Glutamatergic neuron (in vitro differentiated cells): ENCODE measurements at regions not wholly inside any gene's neighbourhood (a gene's known extent, or its start where the extent isn't known, plus 50 kb on each side); places are given as distances from the start of the nearest gene placed in this dataset.
A peak's percentile ranks its signal among the peaks of the same experiment; 100 is the strongest.

Source experiments
- DNase-seq: peaks from one replicate; pipeline ENCODE4 v3.0.0; 2022
- H3K27ac Mint-ChIP-seq: one replicate; pipeline ENCODE4 v1.8.0; 2020; ENCODE audit warnings: mild to moderate bottlenecking, mixed read lengths, inconsistent platforms; ENCODE audit not compliant: unreplicated experiment
- H3K27me3 Mint-ChIP-seq: one replicate; pipeline ENCODE4 v1.8.0; 2020; ENCODE audit warnings: mild to moderate bottlenecking, moderate library complexity, mixed read lengths, inconsistent platforms; ENCODE audit not compliant: unreplicated experiment
- H3K36me3 Mint-ChIP-seq: one replicate; pipeline ENCODE4 v1.8.0; 2020; ENCODE audit warnings: mild to moderate bottlenecking, mixed read lengths, inconsistent platforms; ENCODE audit not compliant: unreplicated experiment
- H3K4me1 Mint-ChIP-seq: one replicate; pipeline ENCODE4 v1.8.0; 2020; ENCODE audit warnings: mild to moderate bottlenecking, low read depth, mixed read lengths, inconsistent platforms; ENCODE audit not compliant: unreplicated experiment
- H3K4me3 Mint-ChIP-seq: one replicate; pipeline ENCODE4 v1.8.0; 2020; ENCODE audit warnings: mild to moderate bottlenecking, mixed read lengths, inconsistent platforms; ENCODE audit not compliant: unreplicated experiment
- H3K9me3 Mint-ChIP-seq: one replicate; pipeline ENCODE4 v1.8.0; 2020; ENCODE audit warnings: mild to moderate bottlenecking, moderate library complexity, mixed read lengths, inconsistent platforms; ENCODE audit not compliant: unreplicated experiment
- CTCF ChIP-seq: fragments of 200-600 bp; sonication (generic); IDR thresholded peaks from one replicate; pipeline ENCODE4 v1.5.0; 2021; ENCODE audit not compliant: partially characterized antibody, unreplicated experiment

DNA sequence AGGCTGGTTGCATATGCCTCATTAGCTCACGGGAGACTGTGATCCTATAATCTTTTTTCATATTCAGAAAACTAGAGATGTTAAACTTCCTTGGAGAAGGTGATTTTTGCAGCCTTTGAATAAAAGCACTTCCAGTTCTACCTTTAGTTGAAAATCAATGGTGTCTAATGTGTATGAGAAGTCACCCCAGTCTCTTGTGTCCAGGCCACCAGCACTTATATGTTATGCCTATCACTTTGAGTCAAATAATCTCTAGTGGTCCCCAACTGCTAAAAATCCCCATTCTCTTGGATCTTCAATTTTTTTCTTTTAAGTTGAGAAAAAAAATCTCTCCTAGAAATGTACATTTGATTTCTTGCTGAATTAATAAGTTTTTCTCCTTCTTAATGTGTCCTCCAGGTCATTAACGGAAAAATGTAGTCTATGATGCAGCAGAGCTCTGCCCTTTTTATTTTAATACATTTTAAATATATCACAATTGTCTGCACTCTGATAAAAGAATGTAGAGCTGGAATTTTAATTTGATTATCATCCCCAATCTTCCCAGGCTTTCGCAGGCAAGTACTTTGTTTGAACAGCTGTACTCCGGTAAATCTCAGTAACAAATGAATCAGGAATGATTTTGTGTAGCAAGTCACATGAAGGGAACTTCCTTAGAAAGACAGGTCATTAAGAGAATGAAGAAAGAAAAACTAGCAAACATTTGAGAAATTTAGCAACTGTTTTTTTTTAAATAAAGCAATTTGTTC is 147.0 kb downstream of the SOX4 start:
- Mint-ChIP-seq H3K27me3 (peaks cover 8% of the 10 kb centered on the region), H3K36me3 (no peaks in the 10 kb centered on the region), H3K4me3 (peak overlapping the region; percentile 79), H3K4me1 (peaks cover 45% of the 10 kb centered on the region), H3K9me3 (no peaks in the 10 kb centered on the region), H3K27ac (peak overlapping the region; percentile 82)
- no peak for TF ChIP-seq CTCF
- no peak for DNase-seq

DNA sequence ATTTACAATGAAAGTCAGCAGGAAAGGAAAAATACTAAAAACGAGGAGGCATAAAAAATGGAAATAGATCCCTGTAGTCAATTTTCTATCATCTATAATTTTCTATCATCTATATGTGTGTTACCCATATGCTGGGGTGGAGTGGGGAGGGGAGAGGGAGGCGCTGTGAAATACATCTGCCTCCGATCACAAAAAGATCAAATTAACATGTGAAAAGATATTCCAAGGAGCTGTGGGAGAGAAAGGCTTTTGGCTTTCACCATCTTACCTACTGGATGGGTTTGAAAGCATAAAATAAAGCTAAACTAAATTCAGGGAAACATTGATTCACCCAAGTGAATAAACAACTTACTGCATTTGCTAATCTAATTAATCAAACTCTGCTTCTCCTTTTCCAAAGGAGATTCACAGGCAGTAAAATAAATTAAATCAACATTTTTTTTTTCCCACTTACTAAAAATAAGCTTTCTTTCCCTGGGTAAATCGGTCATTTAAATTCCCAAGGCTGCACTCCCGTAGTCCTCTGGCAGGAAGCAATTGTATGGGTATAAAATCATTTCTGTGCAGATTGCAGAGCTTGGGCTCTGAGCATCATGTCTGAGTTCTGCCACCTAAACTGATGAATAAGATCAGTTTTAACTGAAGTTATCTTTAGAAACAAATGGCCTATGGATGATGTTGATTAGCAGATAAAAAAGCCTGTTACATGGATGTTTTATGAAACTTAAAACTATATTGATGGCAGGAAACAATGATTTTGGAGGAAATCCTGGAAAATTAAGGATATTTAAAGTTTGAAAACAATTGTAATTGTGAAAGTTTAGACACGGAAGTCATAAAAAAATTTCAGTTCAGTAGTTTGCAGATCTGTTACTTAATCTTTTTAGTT is 147.9 kb downstream of the SOX4 start:
- TF ChIP-seq CTCF, result no peak
- H3K4me3 Mint-ChIP-seq, result peak overlapping the region; percentile 79
- H3K4me1 Mint-ChIP-seq, result peaks cover 42% of the 10 kb centered on the region
- H3K9me3 Mint-ChIP-seq, result no peaks in the 10 kb centered on the region
- no peaks in the 10 kb centered on the region for H3K36me3 Mint-ChIP-seq
- peak overlapping the region; percentile 82 for H3K27ac Mint-ChIP-seq
- no peak for DNase-seq
- H3K27me3 Mint-ChIP-seq, result peaks cover 5% of the 10 kb centered on the region

DNA sequence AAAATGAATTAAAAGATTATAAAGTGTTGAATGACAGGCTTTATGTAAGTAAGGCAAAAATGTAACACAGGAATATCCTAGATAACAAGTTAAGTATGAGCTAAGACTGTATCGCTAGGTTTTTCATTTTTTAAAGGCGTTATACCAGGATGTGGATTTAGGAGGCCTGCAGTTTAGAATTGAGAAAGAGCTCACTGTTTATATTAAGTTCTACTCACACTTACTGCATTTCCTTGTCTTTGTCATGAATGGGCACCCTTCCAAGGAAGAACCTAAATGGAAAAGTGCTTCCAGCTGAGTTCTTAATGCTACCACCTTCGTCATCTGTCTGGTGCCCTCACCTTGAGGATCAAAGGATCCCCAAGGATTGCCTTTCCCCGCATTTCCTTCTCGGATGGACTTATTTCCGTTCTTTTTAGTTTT is 148.7 kb downstream of the SOX4 start:
- Mint-ChIP-seq H3K27me3 (peaks cover 5% of the 10 kb centered on the region), H3K4me3 (no peak overlapping the region), H3K9me3 (no peaks in the 10 kb centered on the region), H3K27ac (peak overlapping the region; percentile 2), H3K36me3 (no peaks in the 10 kb centered on the region), H3K4me1 (peaks cover 44% of the 10 kb centered on the region)
- DNase-seq, result no peak
- TF ChIP-seq CTCF, result no peak

DNA sequence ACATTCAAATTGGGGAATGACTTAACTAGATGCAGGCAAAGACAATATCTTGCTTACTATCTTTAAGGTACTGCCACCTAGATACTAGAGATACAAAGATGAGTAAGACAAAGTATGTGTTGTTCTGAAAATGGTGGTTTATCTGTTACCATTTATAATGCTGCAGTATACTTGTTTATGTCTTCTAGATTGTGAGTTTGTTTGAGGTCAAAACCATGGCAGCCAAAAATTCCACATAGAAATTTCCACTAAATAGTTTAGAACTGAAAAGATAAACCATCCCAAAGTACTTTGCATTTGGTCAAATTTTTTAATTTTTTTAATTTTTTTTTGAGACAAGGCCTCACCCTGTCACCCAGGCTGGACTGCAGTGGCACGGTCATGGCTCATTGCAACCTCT is 150.8 kb downstream of the SOX4 start:
- H3K27me3 Mint-ChIP-seq, result peaks cover 6% of the 10 kb centered on the region
- H3K4me1 Mint-ChIP-seq, result peaks cover 51% of the 10 kb centered on the region
- H3K9me3 Mint-ChIP-seq, result peaks cover 3% of the 10 kb centered on the region
- no peak for DNase-seq
- H3K36me3 Mint-ChIP-seq, result no peaks in the 10 kb centered on the region
- H3K27ac Mint-ChIP-seq, result no peak overlapping the region
- TF ChIP-seq CTCF, result no peak
- H3K4me3 Mint-ChIP-seq, result no peak overlapping the region
